Mesendoderm (in vitro differentiated cells): ENCODE measurements at regions not wholly inside any gene's neighbourhood (a gene's known extent, or its start where the extent isn't known, plus 50 kb on each side); places are given as distances from the start of the nearest gene placed in this dataset.
A peak's percentile ranks its signal among the peaks of the same experiment; 100 is the strongest.
"Not testable (repeated sequence)": the region's sequence is repeated elsewhere in the genome, so short reads cannot be mapped to it uniquely, and the experiment has no call there.

Experiments
- DNase-seq: peaks from one replicate; pipeline ENCODE4 v3.0.0; 2013
- H2AK5ac ChIP-seq: 2 replicates; pipeline ENCODE4 v1.6.1; 2013; ENCODE audit warnings: low read length, inconsistent platforms
- H2BK120ac ChIP-seq: 2 replicates; pipeline ENCODE4 v1.6.1; 2013; ENCODE audit warnings: low read depth, mild to moderate bottlenecking, low read length, moderate library complexity, mixed read lengths
- H2BK15ac ChIP-seq: replicated peaks from 2 replicates; pipeline ENCODE4 v1.6.1; 2013; ENCODE audit warnings: low read depth, mild to moderate bottlenecking, moderate library complexity
- H2BK5ac ChIP-seq: 2 replicates; pipeline ENCODE4 v1.6.1; 2013; ENCODE audit warnings: low read length, inconsistent platforms
- H3K18ac ChIP-seq: 2 replicates; pipeline ENCODE4 v1.6.1; 2013; ENCODE audit warnings: mild to moderate bottlenecking, low read length, mixed read lengths
- H3K23ac ChIP-seq: one replicate; pipeline ENCODE4 v1.6.1; 2013; ENCODE audit warnings: low read length
- H3K27ac ChIP-seq: 2 replicates; pipeline ENCODE4 v1.5.1; 2013; ENCODE audit warnings: low read depth, mild to moderate bottlenecking, inconsistent platforms, low read length, moderate library complexity
- H3K27me3 ChIP-seq: 2 replicates; pipeline ENCODE4 v1.6.1; 2013; ENCODE audit warnings: low read length, control low read depth, mild to moderate bottlenecking, inconsistent platforms; ENCODE audit not compliant: insufficient read depth, poor library complexity
- H3K36me3 ChIP-seq: 2 replicates; pipeline ENCODE4 v1.6.1; 2013; ENCODE audit warnings: low read length, inconsistent platforms; ENCODE audit not compliant: control insufficient read depth, insufficient read depth
- H3K4ac ChIP-seq: one replicate; pipeline ENCODE4 v1.6.1; 2013; ENCODE audit warnings: low read depth, mild to moderate bottlenecking, low read length, moderate library complexity
- H3K4me1 ChIP-seq: 2 replicates; pipeline ENCODE4 v1.6.1; 2013; ENCODE audit warnings: low read depth, low read length, inconsistent platforms; ENCODE audit not compliant: control insufficient read depth
- H3K4me2 ChIP-seq: 2 replicates; pipeline ENCODE4 v1.6.1; 2013; ENCODE audit warnings: low read length
- H3K4me3 ChIP-seq: 2 replicates; pipeline ENCODE4 v1.5.1; 2013; ENCODE audit warnings: mild to moderate bottlenecking, low read length
- H3K56ac ChIP-seq: one replicate; pipeline ENCODE4 v1.6.1; 2013; ENCODE audit warnings: low read length
- H3K79me1 ChIP-seq: 2 replicates; pipeline ENCODE4 v1.6.1; 2013; ENCODE audit warnings: low read length, inconsistent platforms
- H3K79me2 ChIP-seq: 2 replicates; pipeline ENCODE4 v1.6.1; 2013; ENCODE audit warnings: mild to moderate bottlenecking, low read length; ENCODE audit not compliant: control insufficient read depth, insufficient read depth
- H3K9ac ChIP-seq: 2 replicates; pipeline ENCODE4 v1.6.1; 2013; ENCODE audit warnings: low read length, inconsistent platforms
- H4K5ac ChIP-seq: one replicate; pipeline ENCODE4 v1.6.1; 2013; ENCODE audit warnings: low read length
- H4K8ac ChIP-seq: one replicate; pipeline ENCODE4 v1.6.1; 2013; ENCODE audit warnings: low read depth, mild to moderate bottlenecking, control low read depth, low read length, moderate library complexity
- WGBS: extraction: QIAGEN DNeasy Blood & Tissue Kit; methylation state at CpG from one replicate; pipeline ENCODE4 v1.1.7; 2013; ENCODE audit warnings: low lambda C conversion rate, missing lambda C conversion rate; ENCODE audit not compliant: insufficient coverage; ENCODE audit errors: extremely low coverage; 5-methylcytosine and 5-hydroxymethylcytosine counted together

DNA sequence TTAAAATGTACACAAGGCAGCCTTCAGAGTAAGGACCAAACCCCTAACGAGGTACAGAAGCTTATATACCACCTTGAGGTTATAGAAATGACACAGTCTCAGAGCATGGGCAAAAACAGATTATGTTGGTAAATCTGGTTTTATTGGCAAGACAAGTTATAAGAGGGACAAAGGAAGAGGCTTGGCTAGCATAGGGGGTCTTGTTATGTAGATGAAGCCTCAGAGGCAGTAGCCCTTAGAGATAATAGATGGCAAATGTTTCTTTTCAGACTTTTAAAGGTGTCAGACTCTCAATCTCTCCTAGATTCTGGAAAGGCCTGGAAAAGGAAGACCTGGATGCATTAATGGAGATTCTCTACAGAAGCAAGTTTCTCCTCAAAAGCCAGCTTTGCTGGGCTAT, 123.3 kb upstream of the ATXN1 start:
- no peaks in the 10 kb centered on the region for H3K79me2 ChIP-seq
- no CpG with 5 or more reads among the region's 1 CpG for WGBS
- peak; percentile 65 for DNase-seq
- no peak overlapping the region for H2BK5ac ChIP-seq
- H3K4me3 ChIP-seq: no peak overlapping the region
- H3K27me3 ChIP-seq: no peaks in the 10 kb centered on the region
- H3K9ac ChIP-seq: no peak overlapping the region
- H2BK15ac ChIP-seq: no peak overlapping the region
- no peaks in the 10 kb centered on the region for H3K4me1 ChIP-seq
- no peak overlapping the region for H2AK5ac ChIP-seq
- no peak overlapping the region for H3K4ac ChIP-seq
- no peak overlapping the region for H3K56ac ChIP-seq
- H4K8ac ChIP-seq: no peak overlapping the region
- H4K5ac ChIP-seq: no peak overlapping the region
- no peaks in the 10 kb centered on the region for H3K36me3 ChIP-seq
- no peaks in the 10 kb centered on the region for H3K79me1 ChIP-seq
- no peak overlapping the region for H3K4me2 ChIP-seq
- H3K18ac ChIP-seq: no peak overlapping the region
- no peak overlapping the region for H2BK120ac ChIP-seq
- no peak overlapping the region for H3K27ac ChIP-seq
- no peak overlapping the region for H3K23ac ChIP-seq

- H3K79me2 ChIP-seq: no peaks in the 10 kb centered on the region
- H4K5ac ChIP-seq: no peak overlapping the region
- H3K4me1 ChIP-seq: no peaks in the 10 kb centered on the region
- no peaks in the 10 kb centered on the region for H3K27me3 ChIP-seq
- no peak for DNase-seq
- H3K56ac ChIP-seq: no peak overlapping the region
- no peak overlapping the region for H3K9ac ChIP-seq
- no peak overlapping the region for H2BK15ac ChIP-seq
- no peak overlapping the region for H2BK5ac ChIP-seq
- no peak overlapping the region for H2BK120ac ChIP-seq
- no peak overlapping the region for H3K27ac ChIP-seq
- H3K79me1 ChIP-seq: no peaks in the 10 kb centered on the region
- H2AK5ac ChIP-seq: no peak overlapping the region
- no peak overlapping the region for H3K23ac ChIP-seq
- H3K4me3 ChIP-seq: no peak overlapping the region
- no peak overlapping the region for H4K8ac ChIP-seq
- no peak overlapping the region for H3K4me2 ChIP-seq
- no peak overlapping the region for H3K4ac ChIP-seq
- H3K36me3 ChIP-seq: no peaks in the 10 kb centered on the region
- no peak overlapping the region for H3K18ac ChIP-seq
Measured at GRCh38 chr6:16883414-16883813, 122.2 kb upstream of the ATXN1 start.

DNA sequence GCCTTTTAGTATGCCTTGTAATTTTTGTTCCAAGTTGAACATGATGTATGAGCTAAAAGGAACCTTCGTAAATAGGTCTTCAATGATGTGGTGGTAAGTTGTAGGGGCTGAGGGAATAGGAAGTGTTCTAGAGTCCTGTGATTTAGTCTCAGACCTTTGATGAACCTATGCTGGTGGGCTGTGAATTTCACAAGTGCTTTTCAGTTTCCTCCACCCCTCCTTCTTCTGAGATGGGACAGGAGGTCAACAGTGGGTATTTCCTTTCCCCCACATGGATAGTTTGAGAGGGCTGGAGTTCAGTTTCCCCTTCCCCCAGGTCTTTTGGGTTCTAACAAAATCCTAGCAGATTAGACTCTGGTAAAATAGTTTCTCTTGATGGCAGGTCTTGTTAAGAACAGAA, 121.0 kb upstream of the ATXN1 start:
- no peak overlapping the region for H4K5ac ChIP-seq
- no peak overlapping the region for H3K9ac ChIP-seq
- H3K36me3 ChIP-seq: no peaks in the 10 kb centered on the region
- H2BK15ac ChIP-seq: no peak overlapping the region
- no peaks in the 10 kb centered on the region for H3K27me3 ChIP-seq
- H3K4me3 ChIP-seq: no peak overlapping the region
- H2BK5ac ChIP-seq: no peak overlapping the region
- DNase-seq: no peak
- H3K4ac ChIP-seq: no peak overlapping the region
- no peak overlapping the region for H3K56ac ChIP-seq
- no CpG with 5 or more reads among the region's 1 CpG for WGBS
- no peak overlapping the region for H2AK5ac ChIP-seq
- H3K4me1 ChIP-seq: no peaks in the 10 kb centered on the region
- H2BK120ac ChIP-seq: no peak overlapping the region
- no peaks in the 10 kb centered on the region for H3K79me1 ChIP-seq
- no peaks in the 10 kb centered on the region for H3K79me2 ChIP-seq
- H3K18ac ChIP-seq: no peak overlapping the region
- H3K27ac ChIP-seq: no peak overlapping the region
- H3K23ac ChIP-seq: no peak overlapping the region
- H3K4me2 ChIP-seq: no peak overlapping the region
- no peak overlapping the region for H4K8ac ChIP-seq

DNA sequence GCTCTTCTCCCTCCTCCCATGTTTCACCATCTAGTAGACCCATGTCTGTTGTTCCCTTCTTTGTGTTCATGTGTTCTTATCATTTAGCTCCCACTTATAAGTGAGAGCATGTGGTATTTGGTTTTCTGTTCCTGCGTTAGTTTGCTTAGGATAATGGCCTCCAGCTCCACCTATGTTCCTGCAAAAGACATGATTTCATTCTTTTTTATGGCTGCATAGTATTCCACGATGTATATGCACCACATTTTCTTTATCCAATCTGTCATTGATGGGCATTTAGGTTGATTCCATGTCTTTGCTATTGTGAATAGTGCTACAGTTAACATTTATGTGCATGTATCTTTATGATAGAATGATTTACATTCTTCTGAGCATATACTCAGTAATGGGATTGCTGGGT, 115.6 kb upstream of the ATXN1 start:
- not testable (repeated sequence) for H3K27me3 ChIP-seq, H3K4me3 ChIP-seq, H3K4me1 ChIP-seq, H2BK5ac ChIP-seq, H4K5ac ChIP-seq, H3K36me3 ChIP-seq, H4K8ac ChIP-seq, H3K79me1 ChIP-seq, H2BK120ac ChIP-seq, H3K27ac ChIP-seq, H3K56ac ChIP-seq, DNase-seq, H3K23ac ChIP-seq, H3K4ac ChIP-seq, H2AK5ac ChIP-seq, H3K79me2 ChIP-seq, H3K9ac ChIP-seq, H2BK15ac ChIP-seq, H3K4me2 ChIP-seq, H3K18ac ChIP-seq
- no CpG with 5 or more reads among the region's 2 CpGs for WGBS

DNA sequence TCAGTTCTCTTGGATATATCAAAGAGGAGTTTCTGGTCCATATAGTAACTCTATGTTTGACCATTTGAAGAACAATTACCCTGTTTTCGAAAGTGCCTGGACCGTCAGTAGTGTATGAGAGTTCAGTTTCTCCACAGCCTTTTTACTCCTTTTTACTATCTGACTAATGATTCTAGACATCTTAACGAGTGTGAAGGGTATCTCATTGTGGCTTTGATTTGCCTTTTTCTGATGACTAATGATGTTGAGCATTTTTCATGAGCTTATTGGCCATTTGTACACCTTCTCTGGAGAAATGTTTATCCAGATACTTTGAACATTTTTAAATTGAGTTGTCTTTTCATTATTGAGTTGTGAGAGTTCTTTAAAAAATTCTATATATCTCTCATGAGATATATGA, 114.9 kb upstream of the ATXN1 start:
- Histone ChIP-seq H3K9ac (no peak overlapping the region), H2BK15ac (no peak overlapping the region), H2BK120ac (no peak overlapping the region), H2BK5ac (no peak overlapping the region), H3K18ac (no peak overlapping the region), H2AK5ac (no peak overlapping the region), H3K27me3 (no peaks in the 10 kb centered on the region), H3K56ac (no peak overlapping the region), H3K27ac (no peak overlapping the region), H3K79me1 (no peaks in the 10 kb centered on the region), H4K5ac (no peak overlapping the region), H3K79me2 (no peaks in the 10 kb centered on the region), H3K4me2 (no peak overlapping the region), H3K36me3 (no peaks in the 10 kb centered on the region), H3K4me1 (no peaks in the 10 kb centered on the region), H3K4me3 (no peak overlapping the region), H3K4ac (no peak overlapping the region), H3K23ac (no peak overlapping the region), H4K8ac (no peak overlapping the region)
- no CpG with 5 or more reads among the region's 3 CpGs for WGBS
- no peak for DNase-seq

DNA sequence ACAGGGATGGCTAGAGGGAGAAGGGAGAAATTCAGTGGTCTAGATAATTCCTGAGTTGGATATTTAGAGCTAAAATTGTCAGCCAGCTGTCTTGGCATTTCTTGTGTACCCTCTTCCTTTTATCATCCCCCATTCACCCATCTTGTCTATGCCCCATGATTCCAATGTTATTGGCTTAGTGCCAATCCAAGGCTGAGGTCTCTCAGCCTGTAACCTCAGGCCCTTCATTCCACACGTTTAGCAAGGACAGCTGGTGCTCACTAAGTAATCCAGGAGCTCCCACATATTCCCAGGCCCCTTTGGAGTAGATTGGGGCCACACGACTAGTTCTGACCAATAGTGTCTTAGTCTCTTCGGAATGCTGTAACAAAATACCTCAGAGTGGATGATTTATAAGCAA, 112.4 kb upstream of the ATXN1 start:
- Histone ChIP-seq H3K18ac (no peak overlapping the region), H3K4me2 (no peak overlapping the region), H4K8ac (no peak overlapping the region), H3K23ac (no peak overlapping the region), H3K79me1 (no peaks in the 10 kb centered on the region), H3K36me3 (no peaks in the 10 kb centered on the region), H4K5ac (no peak overlapping the region), H2BK120ac (no peak overlapping the region), H3K4me3 (no peak overlapping the region), H3K4ac (no peak overlapping the region), H2BK15ac (no peak overlapping the region), H3K9ac (no peak overlapping the region), H3K4me1 (peaks cover 2% of the 10 kb centered on the region), H2BK5ac (no peak overlapping the region), H2AK5ac (no peak overlapping the region), H3K79me2 (no peaks in the 10 kb centered on the region), H3K27me3 (no peaks in the 10 kb centered on the region), H3K56ac (no peak overlapping the region), H3K27ac (no peak overlapping the region)
- no CpG with 5 or more reads among the region's 3 CpGs for WGBS
- no peak for DNase-seq
